ENCODE measurements at regions not wholly inside any gene's neighbourhood (a gene's known extent, or its start where the extent isn't known, plus 50 kb on each side); places are given as distances from the start of the nearest gene placed in this dataset.
"Not testable (repeated sequence)": the region's sequence is repeated elsewhere in the genome, so short reads cannot be mapped to it uniquely, and the experiment has no call there.

GRCh38 chr4:22573198-22573597, 57.3 kb upstream of the ADGRA3 start:
- DNase-seq: peak in 36 of 51 donors; percentile 1 to 83 (median 50)

GRCh38 chr4:22573641-22574040, 57.8 kb upstream of the ADGRA3 start:
- no peak for DNase-seq

- no peak for DNase-seq
Observed at GRCh38 chr4:22574424-22574823, 58.6 kb upstream of the ADGRA3 start.

- no peak for DNase-seq
Observed at GRCh38 chr4:22574880-22575279, 59.0 kb upstream of the ADGRA3 start.

- DNase-seq: no peak
Observed at GRCh38 chr4:22587253-22587652, 71.4 kb upstream of the ADGRA3 start.

GRCh38 chr4:22593933-22594332, 78.1 kb upstream of the ADGRA3 start:
- DNase-seq: peak in 30 of 51 donors; percentile 0 to 52 (median 12)

GRCh38 chr4:22595684-22596083, 79.8 kb upstream of the ADGRA3 start:
- no peak for DNase-seq

GRCh38 chr4:22596409-22596808, 80.5 kb upstream of the ADGRA3 start:
- no peak for DNase-seq

GRCh38 chr4:22597471-22597870, 81.6 kb upstream of the ADGRA3 start:
- no peak for DNase-seq

- DNase-seq: not testable (repeated sequence)
Observed at GRCh38 chr4:22598113-22599047, 82.5 kb upstream of the ADGRA3 start.

- not testable (repeated sequence) for DNase-seq
Observed at GRCh38 chr4:22599228-22599928, 83.5 kb upstream of the ADGRA3 start.

- not testable (repeated sequence) for DNase-seq
Observed at GRCh38 chr4:22599929-22600432, 84.1 kb upstream of the ADGRA3 start.

- DNase-seq: not testable (repeated sequence)
Observed at GRCh38 chr4:22601638-22602037, 85.8 kb upstream of the ADGRA3 start.

GRCh38 chr4:22607382-22607781, 85.4 kb upstream of the GBA3 start:
- peak in 18 of 51 donors; percentile 1 to 32 (median 8) for DNase-seq

GRCh38 chr4:22609951-22610525, 82.7 kb upstream of the GBA3 start:
- DNase-seq: not testable (repeated sequence)

GRCh38 chr4:22614114-22614513, 78.6 kb upstream of the GBA3 start:
- no peak for DNase-seq

- DNase-seq: no peak
Observed at GRCh38 chr4:22616516-22616915, 76.2 kb upstream of the GBA3 start.

GRCh38 chr4:22620144-22620543, 72.6 kb upstream of the GBA3 start:
- DNase-seq: not testable (repeated sequence)

GRCh38 chr4:22621970-22622369, 70.8 kb upstream of the GBA3 start:
- not testable (repeated sequence) for DNase-seq

- DNase-seq: not testable (repeated sequence)
Observed at GRCh38 chr4:22624002-22624401, 68.7 kb upstream of the GBA3 start.

- DNase-seq: no peak
Observed at GRCh38 chr4:22625311-22625710, 67.4 kb upstream of the GBA3 start.

- not testable (repeated sequence) for DNase-seq
Observed at GRCh38 chr4:22627851-22628250, 64.9 kb upstream of the GBA3 start.
